ENCODE measurements at regions not wholly inside any gene's neighbourhood (a gene's known extent, or its start where the extent isn't known, plus 50 kb on each side); places are given as distances from the start of the nearest gene placed in this dataset.

DNA sequence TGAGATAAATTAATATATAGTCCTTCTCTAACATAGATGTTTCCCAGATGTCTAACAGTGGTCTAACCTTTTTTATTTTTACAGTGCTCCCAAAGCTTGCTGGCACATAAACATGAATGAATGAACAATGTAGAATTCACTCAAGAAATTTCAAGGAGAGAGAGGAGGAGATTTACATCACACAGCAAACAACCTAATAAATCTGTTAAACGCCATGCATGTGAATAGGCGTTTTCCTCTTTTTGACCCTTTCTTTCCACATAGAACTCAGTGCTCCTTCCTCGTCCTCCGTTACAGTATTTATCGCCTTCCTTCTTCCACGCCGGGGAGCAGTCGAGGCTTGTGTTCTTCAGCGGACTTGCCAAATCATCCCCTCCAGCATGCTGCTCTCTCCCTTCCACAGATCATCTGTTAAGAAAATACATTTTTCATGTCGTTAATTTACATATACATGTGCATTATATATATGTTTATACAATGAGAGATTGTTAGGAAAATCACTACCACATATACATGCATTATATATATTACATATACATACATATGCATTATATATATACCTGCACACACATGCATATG, 93.0 kb downstream of the SLC35B3 start:
- TF ChIP-seq, protein P1, sequence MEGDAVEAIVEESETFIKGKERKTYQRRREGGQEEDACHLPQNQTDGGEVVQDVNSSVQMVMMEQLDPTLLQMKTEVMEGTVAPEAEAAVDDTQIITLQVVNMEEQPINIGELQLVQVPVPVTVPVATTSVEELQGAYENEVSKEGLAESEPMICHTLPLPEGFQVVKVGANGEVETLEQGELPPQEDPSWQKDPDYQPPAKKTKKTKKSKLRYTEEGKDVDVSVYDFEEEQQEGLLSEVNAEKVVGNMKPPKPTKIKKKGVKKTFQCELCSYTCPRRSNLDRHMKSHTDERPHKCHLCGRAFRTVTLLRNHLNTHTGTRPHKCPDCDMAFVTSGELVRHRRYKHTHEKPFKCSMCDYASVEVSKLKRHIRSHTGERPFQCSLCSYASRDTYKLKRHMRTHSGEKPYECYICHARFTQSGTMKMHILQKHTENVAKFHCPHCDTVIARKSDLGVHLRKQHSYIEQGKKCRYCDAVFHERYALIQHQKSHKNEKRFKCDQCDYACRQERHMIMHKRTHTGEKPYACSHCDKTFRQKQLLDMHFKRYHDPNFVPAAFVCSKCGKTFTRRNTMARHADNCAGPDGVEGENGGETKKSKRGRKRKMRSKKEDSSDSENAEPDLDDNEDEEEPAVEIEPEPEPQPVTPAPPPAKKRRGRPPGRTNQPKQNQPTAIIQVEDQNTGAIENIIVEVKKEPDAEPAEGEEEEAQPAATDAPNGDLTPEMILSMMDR (conservative IDR thresholded peaks at IDR 0.05; ENCODE audit: low read length) = no peak
- no peak for TF ChIP-seq EZH2phosphoT487 (IDR thresholded peaks at IDR 0.05; ENCODE audit: borderline replicate concordance)
